ENCODE measurements at regions not wholly inside any gene's neighbourhood (a gene's known extent, or its start where the extent isn't known, plus 50 kb on each side); places are given as distances from the start of the nearest gene placed in this dataset.

- TF ChIP-seq, protein P1, sequence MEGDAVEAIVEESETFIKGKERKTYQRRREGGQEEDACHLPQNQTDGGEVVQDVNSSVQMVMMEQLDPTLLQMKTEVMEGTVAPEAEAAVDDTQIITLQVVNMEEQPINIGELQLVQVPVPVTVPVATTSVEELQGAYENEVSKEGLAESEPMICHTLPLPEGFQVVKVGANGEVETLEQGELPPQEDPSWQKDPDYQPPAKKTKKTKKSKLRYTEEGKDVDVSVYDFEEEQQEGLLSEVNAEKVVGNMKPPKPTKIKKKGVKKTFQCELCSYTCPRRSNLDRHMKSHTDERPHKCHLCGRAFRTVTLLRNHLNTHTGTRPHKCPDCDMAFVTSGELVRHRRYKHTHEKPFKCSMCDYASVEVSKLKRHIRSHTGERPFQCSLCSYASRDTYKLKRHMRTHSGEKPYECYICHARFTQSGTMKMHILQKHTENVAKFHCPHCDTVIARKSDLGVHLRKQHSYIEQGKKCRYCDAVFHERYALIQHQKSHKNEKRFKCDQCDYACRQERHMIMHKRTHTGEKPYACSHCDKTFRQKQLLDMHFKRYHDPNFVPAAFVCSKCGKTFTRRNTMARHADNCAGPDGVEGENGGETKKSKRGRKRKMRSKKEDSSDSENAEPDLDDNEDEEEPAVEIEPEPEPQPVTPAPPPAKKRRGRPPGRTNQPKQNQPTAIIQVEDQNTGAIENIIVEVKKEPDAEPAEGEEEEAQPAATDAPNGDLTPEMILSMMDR (IDR thresholded peaks at IDR 0.05) = no peak
- no peak for TF ChIP-seq POLR2A (IDR thresholded peaks at IDR 0.05)
- no peak for TF ChIP-seq POLR2AphosphoS5 (IDR thresholded peaks at IDR 0.05; ENCODE audit: insufficient read depth in 1 of 2, low read depth in 1 of 2)
These were observed 149.4 kb downstream of the MACROH2A1 start for GRCh38 chr5:135249658-135250057.

Data from vagina (tissue), 2 donors.